IPS-20b (cell line): ENCODE measurements at regions not wholly inside any gene's neighbourhood (a gene's known extent, or its start where the extent isn't known, plus 50 kb on each side); places are given as distances from the start of the nearest gene placed in this dataset.

Experiments used
- H3K27ac ChIP-seq: one replicate; pipeline ENCODE4 v1.5.1; 2013; ENCODE audit warnings: low read length
- H3K27me3 ChIP-seq: 2 replicates; pipeline ENCODE4 v1.6.1; 2013; ENCODE audit warnings: mild to moderate bottlenecking, low read length, inconsistent platforms; ENCODE audit not compliant: insufficient read depth
- H3K36me3 ChIP-seq: 2 replicates; pipeline ENCODE4 v1.6.1; 2013; ENCODE audit warnings: low read depth, mild to moderate bottlenecking, inconsistent platforms, low read length, moderate library complexity; ENCODE audit not compliant: insufficient read depth
- H3K4me1 ChIP-seq: 2 replicates; pipeline ENCODE4 v1.6.1; 2013; ENCODE audit warnings: mild to moderate bottlenecking, control low read depth, inconsistent platforms, low read length, moderate library complexity; ENCODE audit not compliant: insufficient read depth
- H3K4me3 ChIP-seq: 2 replicates; pipeline ENCODE4 v1.5.1; 2013; ENCODE audit warnings: mild to moderate bottlenecking, low read length, inconsistent platforms
- H3K9ac ChIP-seq: 2 replicates; pipeline ENCODE4 v1.6.1; 2013; ENCODE audit warnings: low read depth, mild to moderate bottlenecking, inconsistent platforms, low read length, moderate library complexity
- H3K9me3 ChIP-seq: 2 replicates; pipeline ENCODE4 v1.6.1; 2013; ENCODE audit warnings: mild to moderate bottlenecking, low read depth, low read length, inconsistent platforms; ENCODE audit not compliant: insufficient read depth

DNA sequence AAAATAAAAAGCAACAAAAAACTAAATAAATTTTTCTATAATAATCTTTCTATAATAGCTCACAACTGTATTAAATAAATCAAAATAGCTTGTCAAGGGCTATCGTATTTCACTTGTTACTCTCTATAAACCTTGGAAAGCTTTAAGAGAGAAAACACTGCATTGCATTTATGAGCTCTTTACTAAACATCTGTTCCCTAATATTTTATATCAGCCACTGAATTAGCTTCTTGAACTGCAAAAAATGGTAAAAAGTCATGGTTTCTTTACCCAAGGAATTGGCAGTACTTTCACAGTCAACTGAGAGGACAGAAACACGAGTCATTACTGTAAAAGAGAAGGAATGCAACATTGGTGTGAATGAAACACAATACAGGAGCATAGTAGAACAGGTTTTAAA, 671.2 kb downstream of the PCDH18 start:
- Histone ChIP-seq H3K27ac (no peak overlapping the region), H3K36me3 (no peaks in the 10 kb centered on the region), H3K27me3 (no peaks in the 10 kb centered on the region), H3K4me3 (no peak overlapping the region), H3K4me1 (no peaks in the 10 kb centered on the region; the same call in 1 of the 2 replicates), H3K9ac (no peak overlapping the region), H3K9me3 (no peaks in the 10 kb centered on the region)

DNA sequence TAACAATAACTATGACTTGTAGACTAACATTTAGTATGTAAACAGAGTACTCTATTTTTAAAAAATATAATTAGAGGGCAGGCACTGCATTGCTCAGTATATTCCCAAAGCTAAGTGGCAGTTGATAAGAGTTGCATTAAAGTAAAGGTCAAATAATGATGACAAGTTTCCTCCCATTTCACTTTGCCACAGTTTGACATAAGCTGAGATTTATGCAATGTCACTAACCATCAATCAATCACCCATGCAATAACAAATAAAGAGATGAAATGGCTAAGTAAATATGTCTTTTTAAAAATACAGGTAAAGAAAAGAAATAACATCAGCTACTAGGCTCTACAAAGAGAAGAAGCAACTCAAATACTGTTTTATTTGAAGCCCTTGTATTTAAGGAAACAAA, 673.4 kb downstream of the PCDH18 start:
- Histone ChIP-seq H3K9me3 (no peaks in the 10 kb centered on the region), H3K27me3 (no peaks in the 10 kb centered on the region), H3K36me3 (no peaks in the 10 kb centered on the region), H3K27ac (no peak overlapping the region), H3K4me3 (no peak overlapping the region), H3K9ac (no peak overlapping the region), H3K4me1 (no peaks in the 10 kb centered on the region; the same call in 1 of the 2 replicates)

DNA sequence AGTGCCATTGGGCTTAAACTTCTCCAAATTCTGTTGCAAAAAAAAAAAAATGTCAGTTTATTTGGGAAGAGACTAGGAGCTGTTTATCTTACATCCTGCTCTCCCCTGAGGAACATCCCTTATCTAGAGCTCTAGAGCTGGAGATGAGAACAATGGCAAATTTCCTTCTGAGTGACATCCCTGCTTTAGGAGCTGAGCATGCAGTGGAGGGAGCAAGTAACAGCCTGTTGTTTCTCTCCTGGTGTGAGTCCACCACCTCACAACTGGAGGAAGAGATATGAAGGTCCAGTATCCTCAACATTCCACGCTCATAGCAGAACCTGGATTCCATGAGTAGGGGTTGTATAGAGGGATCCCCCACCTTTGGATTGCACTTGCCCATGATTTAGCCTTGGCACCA, 676.4 kb downstream of the PCDH18 start:
- Histone ChIP-seq H3K4me1 (no peaks in the 10 kb centered on the region), H3K4me3 (no peak overlapping the region), H3K9me3 (no peaks in the 10 kb centered on the region), H3K27ac (no peak overlapping the region), H3K27me3 (no peaks in the 10 kb centered on the region), H3K36me3 (no peaks in the 10 kb centered on the region), H3K9ac (no peak overlapping the region)

DNA sequence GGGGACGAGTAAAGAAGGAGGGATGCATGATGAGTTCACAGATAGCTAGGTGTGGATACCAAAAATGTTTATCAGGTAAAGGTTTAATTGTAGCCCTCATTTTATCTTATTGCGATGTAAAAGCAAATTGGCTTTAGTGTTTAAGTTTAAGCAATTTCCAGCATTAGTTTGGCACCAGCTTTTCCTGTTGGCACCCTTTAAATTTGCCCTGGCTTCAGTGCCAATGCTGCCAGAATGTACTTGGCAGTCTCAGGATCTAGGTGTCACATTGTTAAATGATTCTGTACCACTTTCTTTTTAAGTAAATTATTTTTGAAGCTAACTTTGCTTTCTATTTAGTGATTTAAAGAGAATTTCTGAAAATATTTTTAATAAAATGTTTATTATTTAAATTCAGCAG, 681.8 kb downstream of the PCDH18 start:
- Histone ChIP-seq H3K27ac (no peak overlapping the region), H3K9me3 (no peaks in the 10 kb centered on the region), H3K27me3 (no peaks in the 10 kb centered on the region), H3K9ac (no peak overlapping the region), H3K4me3 (no peak overlapping the region), H3K36me3 (no peaks in the 10 kb centered on the region), H3K4me1 (no peaks in the 10 kb centered on the region)

DNA sequence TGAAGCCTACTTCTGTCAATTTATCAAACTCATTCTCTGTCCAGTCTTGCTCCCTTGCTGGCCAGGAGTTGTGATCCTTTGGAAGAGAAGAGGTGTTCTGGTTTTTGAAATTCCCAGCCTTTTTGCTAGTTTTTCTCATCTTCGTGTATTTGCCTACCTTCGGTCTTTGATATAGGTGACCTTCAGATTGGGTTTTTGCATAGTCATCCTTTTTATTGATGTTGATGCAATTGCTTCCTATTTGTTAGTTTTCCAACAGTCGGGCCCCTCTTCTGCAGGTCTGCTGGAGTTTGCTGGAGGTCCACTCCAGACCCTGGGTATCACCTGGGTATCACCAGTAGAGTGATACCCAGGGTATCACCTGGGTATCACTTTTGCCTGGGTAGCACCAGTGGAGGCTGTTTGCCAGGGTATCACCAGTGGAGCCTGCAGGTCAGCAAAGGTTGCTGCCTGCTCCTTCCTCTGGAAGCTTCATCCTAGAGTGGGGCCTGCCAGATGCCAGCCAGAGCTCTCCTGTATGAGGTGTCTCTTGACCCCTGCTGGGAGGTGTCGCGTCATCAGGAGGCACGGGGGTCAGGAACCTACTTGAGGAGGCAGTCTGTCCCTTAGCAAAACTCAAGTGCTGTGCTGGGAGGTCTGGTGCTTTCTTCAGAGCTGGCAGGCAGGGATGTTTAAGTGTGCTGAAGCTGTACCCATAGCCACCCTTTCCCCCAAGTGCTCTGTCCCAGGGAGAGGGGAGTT, 684.2 kb downstream of the PCDH18 start:
- H3K4me3 ChIP-seq = no peak overlapping the region
- H3K4me1 ChIP-seq = no peaks in the 10 kb centered on the region
- H3K36me3 ChIP-seq = no peaks in the 10 kb centered on the region
- H3K27ac ChIP-seq = no peak overlapping the region
- no peaks in the 10 kb centered on the region for H3K9me3 ChIP-seq
- H3K9ac ChIP-seq = no peak overlapping the region
- no peaks in the 10 kb centered on the region for H3K27me3 ChIP-seq

DNA sequence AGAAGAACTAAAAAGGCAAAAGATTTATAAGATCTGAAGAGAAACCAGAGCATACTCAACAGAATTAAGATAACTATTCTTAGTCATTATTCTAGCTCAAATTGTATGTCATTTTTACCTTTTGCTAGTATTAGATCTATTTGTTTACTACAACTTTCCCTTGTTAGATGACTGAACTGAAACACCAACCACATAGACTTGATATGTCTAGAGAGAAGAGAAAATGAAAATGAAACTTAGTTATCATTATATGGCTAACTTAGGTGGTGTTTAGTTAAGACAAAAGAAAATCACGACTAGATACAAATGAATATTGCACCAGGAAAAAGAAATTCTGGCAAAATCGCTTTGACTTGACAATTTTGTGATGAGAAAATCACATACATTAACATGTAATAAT, 690.8 kb downstream of the PCDH18 start:
- Histone ChIP-seq H3K4me3 (no peak overlapping the region), H3K4me1 (no peaks in the 10 kb centered on the region), H3K9me3 (no peaks in the 10 kb centered on the region), H3K27ac (no peak overlapping the region), H3K9ac (no peak overlapping the region), H3K27me3 (no peaks in the 10 kb centered on the region), H3K36me3 (no peaks in the 10 kb centered on the region)

DNA sequence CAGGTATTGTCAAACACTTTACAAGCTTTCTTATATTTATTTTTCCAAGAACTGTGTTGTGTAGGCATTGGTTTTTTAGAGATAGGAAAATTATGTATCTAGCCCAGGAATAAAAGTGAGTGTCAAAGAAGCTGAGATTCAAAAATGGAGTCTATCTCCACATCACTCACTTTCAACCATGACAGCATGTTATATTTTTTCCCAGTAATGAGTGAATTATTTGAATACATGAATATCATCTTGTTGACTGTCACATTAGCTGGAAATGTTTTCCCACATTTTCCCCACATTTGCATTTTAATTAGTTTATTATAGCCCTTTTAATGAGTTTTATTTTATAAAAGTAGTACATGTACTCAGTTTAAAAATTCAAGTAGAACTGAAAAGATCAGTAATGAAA, 693.7 kb downstream of the PCDH18 start:
- Histone ChIP-seq H3K4me1 (no peaks in the 10 kb centered on the region), H3K27me3 (no peaks in the 10 kb centered on the region), H3K27ac (no peak overlapping the region), H3K9me3 (no peaks in the 10 kb centered on the region), H3K9ac (no peak overlapping the region), H3K36me3 (no peaks in the 10 kb centered on the region), H3K4me3 (no peak overlapping the region)

DNA sequence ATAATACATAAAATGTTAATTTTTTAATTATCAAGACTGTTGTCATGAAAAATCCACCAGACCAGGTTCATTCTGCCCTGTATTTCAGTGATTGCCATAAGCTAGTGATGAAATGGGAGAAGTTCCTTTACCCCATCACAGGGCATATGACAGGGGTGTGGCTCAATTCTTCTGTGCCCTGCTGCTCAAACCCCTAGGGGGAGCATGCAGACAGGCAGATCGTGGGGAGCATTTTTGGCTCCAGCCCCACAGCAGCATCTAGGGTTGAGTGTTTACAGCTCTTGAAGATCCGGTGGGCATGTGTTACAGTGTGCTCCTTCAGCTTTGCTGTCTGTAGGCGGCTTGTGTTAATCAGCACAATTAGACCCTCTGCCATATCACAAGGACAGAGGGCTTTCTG, 700.7 kb downstream of the PCDH18 start:
- H3K4me3 ChIP-seq = no peak overlapping the region
- H3K27me3 ChIP-seq = no peaks in the 10 kb centered on the region
- H3K4me1 ChIP-seq = no peaks in the 10 kb centered on the region
- no peaks in the 10 kb centered on the region for H3K9me3 ChIP-seq
- H3K9ac ChIP-seq = no peak overlapping the region
- H3K27ac ChIP-seq = no peak overlapping the region
- H3K36me3 ChIP-seq = no peaks in the 10 kb centered on the region

DNA sequence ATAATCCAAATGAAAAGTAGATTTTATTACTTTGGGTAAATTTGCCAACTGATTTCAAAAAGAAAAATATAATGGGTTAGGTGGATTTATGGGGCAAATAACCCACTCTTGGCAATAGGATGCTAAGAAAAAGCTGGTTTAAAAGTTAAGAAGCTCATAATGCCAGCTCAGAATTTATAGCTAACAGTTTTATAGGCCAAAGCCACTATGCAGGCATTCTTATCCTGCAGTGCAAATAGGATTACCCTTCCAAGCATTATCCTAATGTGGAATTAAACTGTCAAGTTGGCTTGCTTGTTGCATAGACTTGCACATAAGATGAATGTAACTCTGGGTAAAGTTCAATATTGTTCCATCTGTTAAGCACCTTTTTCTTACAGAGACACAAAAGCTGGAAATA, 703.0 kb downstream of the PCDH18 start:
- no peak overlapping the region for H3K27ac ChIP-seq
- no peak overlapping the region for H3K9ac ChIP-seq
- no peak overlapping the region for H3K4me3 ChIP-seq
- H3K4me1 ChIP-seq = no peaks in the 10 kb centered on the region
- H3K9me3 ChIP-seq = no peaks in the 10 kb centered on the region
- H3K27me3 ChIP-seq = no peaks in the 10 kb centered on the region
- H3K36me3 ChIP-seq = no peaks in the 10 kb centered on the region

DNA sequence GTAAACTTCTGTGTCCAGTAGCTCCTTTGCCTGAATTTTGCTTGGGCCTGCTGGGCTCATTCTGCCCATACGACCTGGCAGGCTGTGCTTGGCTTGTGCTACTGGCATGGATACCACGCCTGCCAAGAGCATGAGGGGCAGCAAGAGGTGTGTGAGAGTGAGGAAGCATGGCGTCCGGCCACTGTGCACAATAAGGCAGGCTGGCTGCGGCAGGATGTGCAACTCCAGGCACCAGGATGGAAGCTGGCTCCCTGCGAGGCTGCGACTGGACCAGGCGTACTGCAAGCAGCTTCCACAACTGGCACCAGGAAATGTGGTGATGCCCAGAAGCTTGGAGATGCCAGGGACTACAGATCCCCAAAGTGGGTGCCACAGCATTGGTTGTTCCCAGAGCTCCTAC, 709.3 kb downstream of the PCDH18 start:
- H3K36me3 ChIP-seq = no peaks in the 10 kb centered on the region
- H3K9ac ChIP-seq = no peak overlapping the region
- no peak overlapping the region for H3K4me3 ChIP-seq
- H3K27ac ChIP-seq = no peak overlapping the region
- no peaks in the 10 kb centered on the region for H3K4me1 ChIP-seq
- H3K9me3 ChIP-seq = no peaks in the 10 kb centered on the region
- H3K27me3 ChIP-seq = no peaks in the 10 kb centered on the region

DNA sequence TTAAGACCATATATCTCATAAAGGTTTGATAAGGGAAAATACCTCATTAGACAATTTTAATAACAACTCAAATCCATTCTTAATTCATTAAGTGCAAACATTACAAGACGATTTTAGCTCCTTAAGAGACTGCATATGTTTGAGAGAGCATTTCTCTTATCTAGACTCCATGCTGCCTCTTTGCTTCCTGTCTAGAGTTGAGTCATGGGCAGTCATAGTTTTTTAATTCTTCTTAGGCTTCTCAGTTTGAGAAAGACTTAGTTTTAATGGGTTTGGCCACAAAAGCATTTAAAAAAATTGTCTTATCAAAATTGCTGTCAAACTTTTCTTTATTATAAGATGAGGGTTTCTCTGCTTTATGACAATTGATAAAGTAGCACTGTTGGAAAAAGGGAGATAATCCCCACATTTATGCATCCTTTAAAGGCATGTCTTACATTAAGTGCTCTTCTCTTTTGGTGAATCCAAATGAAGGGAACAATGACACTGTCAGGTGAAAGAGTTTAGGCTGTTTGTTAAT, 713.4 kb downstream of the PCDH18 start:
- H3K27ac ChIP-seq = no peak overlapping the region
- no peaks in the 10 kb centered on the region for H3K9me3 ChIP-seq
- H3K9ac ChIP-seq = no peak overlapping the region
- no peak overlapping the region for H3K4me3 ChIP-seq
- no peaks in the 10 kb centered on the region for H3K4me1 ChIP-seq
- H3K27me3 ChIP-seq = no peaks in the 10 kb centered on the region
- no peaks in the 10 kb centered on the region for H3K36me3 ChIP-seq

DNA sequence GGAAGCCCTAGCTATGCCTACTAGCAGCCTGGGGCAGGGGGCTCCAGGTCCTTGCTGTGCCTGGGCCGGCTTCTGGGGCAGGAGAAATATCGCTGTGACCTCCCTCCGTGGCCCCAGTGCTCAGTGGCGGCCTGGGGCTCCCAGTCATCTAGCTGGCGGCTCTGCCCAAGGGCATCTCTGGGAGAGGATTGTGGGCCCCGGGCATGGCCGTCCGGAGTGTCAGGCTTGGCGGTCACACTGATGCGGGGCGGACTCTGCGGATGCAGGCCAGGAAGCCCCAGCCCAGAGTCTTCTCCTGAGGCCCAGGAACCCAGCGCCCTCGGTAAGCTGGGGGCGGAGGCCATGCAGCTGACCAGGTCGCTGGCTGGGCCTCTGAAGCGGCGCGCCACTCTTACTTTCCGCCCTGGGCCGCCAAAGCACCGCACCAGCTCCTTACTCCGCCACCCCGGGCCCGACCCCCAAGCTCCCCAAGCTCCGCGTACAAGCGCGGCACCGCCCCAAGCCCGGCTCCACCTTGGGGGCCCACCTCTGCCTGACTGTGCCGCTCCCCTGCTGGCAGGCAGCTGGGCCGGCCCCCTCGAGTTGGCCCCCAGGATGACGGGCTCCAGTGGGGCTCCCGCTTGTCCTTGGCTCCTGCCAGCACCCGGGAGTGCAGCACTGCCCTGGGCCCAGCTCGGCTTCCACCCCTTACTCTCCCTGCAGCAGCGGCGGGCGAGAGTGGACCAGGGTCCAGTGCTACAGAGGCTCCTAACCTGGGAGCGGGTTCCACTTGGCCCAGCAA, 720.0 kb downstream of the PCDH18 start:
- Histone ChIP-seq H3K9me3 (no peaks in the 10 kb centered on the region), H3K9ac (no peak overlapping the region), H3K36me3 (no peaks in the 10 kb centered on the region), H3K27me3 (no peaks in the 10 kb centered on the region), H3K27ac (no peak overlapping the region), H3K4me1 (no peaks in the 10 kb centered on the region), H3K4me3 (no peak overlapping the region)
